SJSA1 (cell line): ENCODE measurements at regions not wholly inside any gene's neighbourhood (a gene's known extent, or its start where the extent isn't known, plus 50 kb on each side); places are given as distances from the start of the nearest gene placed in this dataset.

ENCODE experiments used
- DNase-seq, 2 experiments: peaks; one replicate each; pipeline ENCODE4 v3.0.0-alpha.2; 2015 to 2020; ENCODE audit warnings: low spot score in 2 of 2, low read depth in 1 of 2
- H3K27ac ChIP-seq: fragments of 250-450 bp; sonication (Bioruptor Pico); 2 replicates; pipeline ENCODE4 v1.5.1; 2020; ENCODE audit warnings: mild to moderate bottlenecking, moderate library complexity
- H3K27me3 ChIP-seq: fragments of 250-450 bp; sonication (Bioruptor Pico); replicated peaks from 2 replicates; pipeline ENCODE4 v1.5.1; 2020; ENCODE audit warnings: mild to moderate bottlenecking, moderate library complexity
- H3K36me3 ChIP-seq: fragments of 250-450 bp; sonication (Bioruptor Pico); 2 replicates; pipeline ENCODE4 v1.5.1; 2020; ENCODE audit warnings: mild to moderate bottlenecking
- H3K4me1 ChIP-seq: fragments of 250-450 bp; sonication (Bioruptor Pico); replicated peaks from 2 replicates; pipeline ENCODE4 v1.6.1; 2021; ENCODE audit warnings: mild to moderate bottlenecking
- H3K4me3 ChIP-seq: fragments of 250-450 bp; sonication (Bioruptor Pico); 2 replicates; pipeline ENCODE4 v1.5.1; 2020; ENCODE audit warnings: mild to moderate bottlenecking
- H3K9me3 ChIP-seq: fragments of 250-450 bp; sonication (Bioruptor Pico); replicated peaks from 2 replicates; pipeline ENCODE4 v1.5.1; 2020; ENCODE audit warnings: mild to moderate bottlenecking

- H3K4me3 ChIP-seq: no peak overlapping the region
- no peak overlapping the region for H3K27ac ChIP-seq
- no peaks in the 10 kb centered on the region for H3K36me3 ChIP-seq
- no peaks in the 10 kb centered on the region for H3K27me3 ChIP-seq
- no peaks in the 10 kb centered on the region; the same call in 1 of the 2 replicates for H3K9me3 ChIP-seq
- no peaks in the 10 kb centered on the region for H3K4me1 ChIP-seq
- no peak for DNase-seq
These were observed 614.8 kb upstream of the AGA start for GRCh38 chr4:178056996-178057395.

GRCh38 chr4:178063568-178063967 is 621.3 kb upstream of the AGA start:
- DNase-seq: no peak

GRCh38 chr4:178066338-178066941 is 624.2 kb upstream of the AGA start:
- Histone ChIP-seq H3K27ac (no peak overlapping the region), H3K36me3 (no peaks in the 10 kb centered on the region), H3K4me3 (no peak overlapping the region), H3K27me3 (no peaks in the 10 kb centered on the region), H3K4me1 (no peaks in the 10 kb centered on the region), H3K9me3 (no peaks in the 10 kb centered on the region; the same call in 1 of the 2 replicates)
- DNase-seq: no peak

More at GRCh38 chr4:178063568-178063967, 621.3 kb upstream of the AGA start:
- Histone ChIP-seq H3K27ac (no peak overlapping the region), H3K4me3 (no peak overlapping the region), H3K4me1 (no peaks in the 10 kb centered on the region), H3K27me3 (no peaks in the 10 kb centered on the region), H3K9me3 (no peaks in the 10 kb centered on the region; the same call in 1 of the 2 replicates), H3K36me3 (no peaks in the 10 kb centered on the region)

GRCh38 chr4:178068136-178068535 is 625.9 kb upstream of the AGA start:
- H3K4me1 ChIP-seq: no peaks in the 10 kb centered on the region
- no peaks in the 10 kb centered on the region for H3K27me3 ChIP-seq
- H3K36me3 ChIP-seq: no peaks in the 10 kb centered on the region
- no peak overlapping the region for H3K4me3 ChIP-seq
- no peak for DNase-seq
- H3K27ac ChIP-seq: no peak overlapping the region
- no peaks in the 10 kb centered on the region; the same call in 1 of the 2 replicates for H3K9me3 ChIP-seq

GRCh38 chr4:178070163-178070562 is 627.9 kb upstream of the AGA start:
- Histone ChIP-seq H3K4me1 (no peaks in the 10 kb centered on the region), H3K36me3 (no peaks in the 10 kb centered on the region), H3K4me3 (no peak overlapping the region), H3K27ac (no peak overlapping the region), H3K9me3 (no peaks in the 10 kb centered on the region; the same call in 1 of the 2 replicates), H3K27me3 (no peaks in the 10 kb centered on the region)
- DNase-seq: no peak

- H3K4me3 ChIP-seq: no peak overlapping the region
- H3K27ac ChIP-seq: no peak overlapping the region
- DNase-seq: no peak
- no peaks in the 10 kb centered on the region for H3K36me3 ChIP-seq
- no peaks in the 10 kb centered on the region for H3K27me3 ChIP-seq
- no peaks in the 10 kb centered on the region; the same call in 1 of the 2 replicates for H3K9me3 ChIP-seq
- no peaks in the 10 kb centered on the region for H3K4me1 ChIP-seq
These were observed 638.1 kb upstream of the AGA start for GRCh38 chr4:178080312-178080711.

- no peak for DNase-seq
- peaks cover under 1% of the 10 kb centered on the region; the same call in 1 of the 2 replicates for H3K9me3 ChIP-seq
- no peak overlapping the region for H3K4me3 ChIP-seq
- no peaks in the 10 kb centered on the region for H3K36me3 ChIP-seq
- no peaks in the 10 kb centered on the region for H3K4me1 ChIP-seq
- H3K27ac ChIP-seq: no peak overlapping the region
- no peaks in the 10 kb centered on the region for H3K27me3 ChIP-seq
These were observed 638.9 kb upstream of the AGA start for GRCh38 chr4:178081176-178081575.

GRCh38 chr4:178081896-178082295 is 639.7 kb upstream of the AGA start:
- Histone ChIP-seq H3K4me1 (no peaks in the 10 kb centered on the region), H3K9me3 (peaks cover 3% of the 10 kb centered on the region; the same call in 1 of the 2 replicates), H3K36me3 (no peaks in the 10 kb centered on the region), H3K4me3 (no peak overlapping the region), H3K27ac (no peak overlapping the region), H3K27me3 (no peaks in the 10 kb centered on the region)
- no peak for DNase-seq

GRCh38 chr4:178082906-178083305 is 640.7 kb upstream of the AGA start:
- Histone ChIP-seq H3K27me3 (no peaks in the 10 kb centered on the region), H3K36me3 (no peaks in the 10 kb centered on the region), H3K4me3 (no peak overlapping the region), H3K9me3 (peaks cover 3% of the 10 kb centered on the region; the same call in 1 of the 2 replicates), H3K27ac (no peak overlapping the region), H3K4me1 (no peaks in the 10 kb centered on the region)
- DNase-seq: no peak

- Histone ChIP-seq H3K4me1 (no peaks in the 10 kb centered on the region), H3K27ac (no peak overlapping the region), H3K27me3 (no peaks in the 10 kb centered on the region), H3K36me3 (no peaks in the 10 kb centered on the region), H3K9me3 (peaks cover 5% of the 10 kb centered on the region; the same call in 1 of the 2 replicates), H3K4me3 (no peak overlapping the region)
- DNase-seq: no peak
These were observed 641.7 kb upstream of the AGA start for GRCh38 chr4:178083968-178084367.

GRCh38 chr4:178086320-178086719 is 644.1 kb upstream of the AGA start:
- Histone ChIP-seq H3K27me3 (no peaks in the 10 kb centered on the region), H3K27ac (no peak overlapping the region), H3K9me3 (peaks cover 5% of the 10 kb centered on the region; the same call in 1 of the 2 replicates), H3K4me1 (no peaks in the 10 kb centered on the region), H3K4me3 (no peak overlapping the region), H3K36me3 (no peaks in the 10 kb centered on the region)
- DNase-seq: no peak

GRCh38 chr4:178090640-178091411 is 648.6 kb upstream of the AGA start:
- no peak for DNase-seq
- H3K4me3 ChIP-seq: no peak overlapping the region
- no peaks in the 10 kb centered on the region for H3K4me1 ChIP-seq
- no peaks in the 10 kb centered on the region for H3K36me3 ChIP-seq
- H3K27me3 ChIP-seq: no peaks in the 10 kb centered on the region
- H3K9me3 ChIP-seq: peaks cover 5% of the 10 kb centered on the region; the same call in 1 of the 2 replicates
- H3K27ac ChIP-seq: no peak overlapping the region

GRCh38 chr4:178102139-178102538 is 659.9 kb upstream of the AGA start:
- Histone ChIP-seq H3K4me1 (no peaks in the 10 kb centered on the region), H3K36me3 (no peaks in the 10 kb centered on the region)

GRCh38 chr4:178105242-178105641 is 663.0 kb upstream of the AGA start:
- H3K27me3 ChIP-seq: no peaks in the 10 kb centered on the region
- H3K27ac ChIP-seq: no peak overlapping the region
- H3K9me3 ChIP-seq: 0 out of 2 replicates have a peak, but pooled peaks cover 4% of the 10 kb centered on the region
- no peaks in the 10 kb centered on the region for H3K4me1 ChIP-seq
- H3K36me3 ChIP-seq: no peaks in the 10 kb centered on the region
- H3K4me3 ChIP-seq: no peak overlapping the region
- DNase-seq: no peak

More at GRCh38 chr4:178102139-178102538, 659.9 kb upstream of the AGA start:
- Histone ChIP-seq H3K4me3 (no peak overlapping the region), H3K27ac (no peak overlapping the region), H3K27me3 (no peaks in the 10 kb centered on the region), H3K9me3 (0 out of 2 replicates have a peak, but pooled peaks cover 4% of the 10 kb centered on the region)
- DNase-seq: no peak
